H1 (cell line): ENCODE measurements at regions not wholly inside any gene's neighbourhood (a gene's known extent, or its start where the extent isn't known, plus 50 kb on each side); places are given as distances from the start of the nearest gene placed in this dataset.

Source experiments
- CTCF ChIA-PET: fragments of 300-600 bp; sonication (Branson Sonifier 250); formaldehyde crosslinking; loops from one replicate; lab custom pipeline; 2021; ENCODE audit not compliant: partially characterized antibody; lab: Charles Lee
- POLR2A ChIA-PET: fragments of 300-600 bp; sonication (Branson Sonifier 250); formaldehyde crosslinking; loops from one replicate; lab custom pipeline; 2021; ENCODE audit warnings: inconsistent platforms; ENCODE audit not compliant: partially characterized antibody; lab: Charles Lee
- DNase-seq, 2 experiments: peaks; one replicate each; pipeline versions ENCODE4 v3.0.0 to v3.0.0-alpha.2; 2010 to 2022; ENCODE audit warnings: low spot score in 2 of 2, low read depth in 1 of 2, mixed read lengths in 1 of 2
- FAIRE-seq: peaks from 2 replicates; lab custom pipeline; 2011; peaks lifted over from hg19 to GRCh38; lab: Jason Lieb, UNC
- H2AFZ ChIP-seq: 2 replicates; pipeline ENCODE4 v1.8.1; 2012; ENCODE audit warnings: low read length, inconsistent platforms
- H2AK5ac ChIP-seq: 2 replicates; pipeline ENCODE4 v1.6.1; 2013; ENCODE audit warnings: low read depth, low read length
- H2BK120ac ChIP-seq: replicated peaks from 2 replicates; pipeline ENCODE3; 2013; ENCODE audit warnings: low read depth, low read length, inconsistent platforms
- H2BK12ac ChIP-seq: 2 replicates; pipeline ENCODE4 v1.6.1; 2013; ENCODE audit warnings: low read depth, low read length
- H2BK15ac ChIP-seq: 2 replicates; pipeline ENCODE4 v1.6.1; 2013; ENCODE audit warnings: low read length
- H2BK20ac ChIP-seq: 2 replicates; pipeline ENCODE4 v1.6.1; 2013; ENCODE audit warnings: low read length
- H2BK5ac ChIP-seq: 2 replicates; pipeline ENCODE4 v1.6.1; 2013; ENCODE audit warnings: low read depth, low read length
- H3K14ac ChIP-seq: 2 replicates; pipeline ENCODE4 v1.6.1; 2013; ENCODE audit warnings: inconsistent platforms; ENCODE audit not compliant: insufficient read length
- H3K18ac ChIP-seq: 2 replicates; pipeline ENCODE4 v1.6.1; 2013; ENCODE audit warnings: low read length; ENCODE audit errors: extremely low read depth
- H3K23ac ChIP-seq: 2 replicates; pipeline ENCODE4 v1.6.1; 2013; ENCODE audit warnings: inconsistent platforms; ENCODE audit not compliant: insufficient read length
- H3K23me2 ChIP-seq: 2 replicates; pipeline ENCODE4 v1.6.1; 2013; ENCODE audit warnings: low read depth, low read length
- H3K27ac ChIP-seq: 2 replicates; pipeline ENCODE4 v1.6.1; 2011; ENCODE audit warnings: low read depth, low read length, inconsistent platforms
- H3K27me3 ChIP-seq, 4 experiments: replicated peaks in 1 of 4; 1 replicate in 1 of 4; 2 replicates in 3 of 4; pipeline versions ENCODE4 v1.6.1 to v1.8.1; 2011 to 2013; ENCODE audit warnings: low read length in 3 of 4, mild to moderate bottlenecking in 3 of 4, inconsistent platforms in 2 of 4, mixed read lengths in 2 of 4, moderate library complexity in 1 of 4; ENCODE audit not compliant: control insufficient read depth in 3 of 4, insufficient read depth in 3 of 4; ENCODE audit errors: extremely low read depth in 1 of 4
- H3K36me3 ChIP-seq, 4 experiments: 2 replicates each; pipeline versions ENCODE4 v1.6.1 to v1.8.1; 2011 to 2013; ENCODE audit warnings: mild to moderate bottlenecking in 4 of 4, low read length in 3 of 4, moderate library complexity in 2 of 4, control low read depth in 1 of 4, inconsistent platforms in 1 of 4; ENCODE audit not compliant: insufficient read depth in 4 of 4, control insufficient read depth in 2 of 4
- H3K4ac ChIP-seq: replicated peaks from 2 replicates; pipeline ENCODE3; 2013; ENCODE audit warnings: low read length, low read depth, mixed read lengths, inconsistent platforms; ENCODE audit not compliant: insufficient read length
- H3K4me1 ChIP-seq, 4 experiments: replicated peaks in 1 of 4; 1 replicate in 1 of 4; 2 replicates in 3 of 4; pipeline versions ENCODE4 v1.6.1 to v1.8.1; 2011 to 2013; ENCODE audit warnings: low read length in 3 of 4, inconsistent platforms in 2 of 4, mixed read lengths in 1 of 4; ENCODE audit not compliant: insufficient read depth in 4 of 4, control insufficient read depth in 3 of 4
- H3K4me2 ChIP-seq, 2 experiments: 2 replicates each; pipeline versions ENCODE4 v1.6.1 to v1.8.1; 2011 to 2013; ENCODE audit warnings: low read depth in 2 of 2, low read length in 2 of 2, control low read depth in 1 of 2, inconsistent platforms in 1 of 2, mild to moderate bottlenecking in 1 of 2; ENCODE audit not compliant: insufficient read depth in 1 of 2
- H3K4me3 ChIP-seq, 4 experiments: fragments of 200-600, 300-600 bp in 1 of 4; sonication (generic), shearing (Covaris generic), sonication (Bioruptor Twin) in 1 of 4; 2 replicates each; pipeline versions ENCODE4 v1.5.1 to v1.8.1; 2011 to 2016; ENCODE audit warnings: low read length in 4 of 4, low read depth in 3 of 4, control low read depth in 2 of 4, inconsistent platforms in 2 of 4, mild to moderate bottlenecking in 2 of 4, mixed read lengths in 1 of 4, moderate library complexity in 1 of 4; ENCODE audit not compliant: insufficient read depth in 2 of 4; ENCODE audit errors: extremely low read depth in 1 of 4
- H3K56ac ChIP-seq: replicated peaks from 2 replicates; pipeline ENCODE3; 2013; ENCODE audit warnings: low read depth, mild to moderate bottlenecking, mixed read lengths, low read length, inconsistent platforms; ENCODE audit not compliant: insufficient read length
- H3K79me1 ChIP-seq: 2 replicates; pipeline ENCODE4 v1.6.1; 2013; ENCODE audit warnings: low read depth, low read length, control low read depth
- H3K79me2 ChIP-seq, 2 experiments: 2 replicates each; pipeline versions ENCODE4 v1.6.1 to v1.8.1; 2012 to 2013; ENCODE audit warnings: low read length in 2 of 2, mild to moderate bottlenecking in 2 of 2, inconsistent platforms in 1 of 2; ENCODE audit not compliant: insufficient read depth in 2 of 2, control insufficient read depth in 1 of 2
- H3K9ac ChIP-seq, 4 experiments: replicated peaks in 1 of 4; 1 replicate in 1 of 4; 2 replicates in 3 of 4; pipeline versions ENCODE4 v1.6.1 to v1.8.1; 2011 to 2013; ENCODE audit warnings: low read depth in 3 of 4, low read length in 3 of 4, control low read depth in 2 of 4, mild to moderate bottlenecking in 2 of 4, moderate library complexity in 2 of 4, inconsistent platforms in 1 of 4; ENCODE audit errors: extremely low read depth in 1 of 4
- H3K9me3 ChIP-seq, 2 experiments: 2 replicates each; pipeline versions ENCODE4 v1.6.1 to v1.8.1; 2012 to 2013; ENCODE audit warnings: mild to moderate bottlenecking in 2 of 2, moderate library complexity in 2 of 2, control low read depth in 1 of 2, inconsistent platforms in 1 of 2, low read depth in 1 of 2, low read length in 1 of 2, mixed read lengths in 1 of 2; ENCODE audit not compliant: insufficient read depth in 2 of 2
- H4K20me1 ChIP-seq, 2 experiments: replicated peaks in 1 of 2; 2 replicates each; pipeline versions ENCODE3 to v1.8.1; 2011 to 2013; ENCODE audit warnings: inconsistent platforms in 2 of 2, low read length in 2 of 2, mild to moderate bottlenecking in 1 of 2; ENCODE audit not compliant: insufficient read depth in 2 of 2, control insufficient read depth in 1 of 2
- H4K5ac ChIP-seq: 2 replicates; pipeline ENCODE4 v1.6.1; 2013; ENCODE audit warnings: low read length, low read depth, mixed read lengths, inconsistent platforms; ENCODE audit not compliant: insufficient read length
- H4K8ac ChIP-seq: 2 replicates; pipeline ENCODE4 v1.8.0; 2013; ENCODE audit warnings: mild to moderate bottlenecking, moderate library complexity, low read length, inconsistent platforms; ENCODE audit not compliant: insufficient read depth; ENCODE audit errors: extremely low read depth
- H4K91ac ChIP-seq: replicated peaks from 2 replicates; pipeline ENCODE3; 2013; ENCODE audit warnings: low read length, mixed read lengths, inconsistent platforms; ENCODE audit not compliant: insufficient read length
- CHD1 ChIP-seq: IDR thresholded peaks from 2 replicates; pipeline ENCODE4 v1.6.1; 2012; ENCODE audit warnings: low read depth, low read length, improper control_type of control experiment
- EGR1 ChIP-seq: IDR thresholded peaks from 2 replicates; pipeline ENCODE4 v1.6.1; 2011; ENCODE audit warnings: low read depth, low read length, borderline replicate concordance
- HDAC6 ChIP-seq: IDR thresholded peaks from one replicate; pipeline ENCODE4 v1.7.1; 2012; ENCODE audit warnings: low read depth, mild to moderate bottlenecking, inconsistent platforms, low read length, moderate library complexity
- NANOG ChIP-seq: IDR thresholded peaks from 2 replicates; pipeline ENCODE4 v1.6.1; 2011; ENCODE audit warnings: low read length, low read depth, mild to moderate bottlenecking, inconsistent platforms; ENCODE audit not compliant: insufficient read depth, poor library complexity, severe bottlenecking
- WGBS, 2 experiments: shearing (Covaris generic) in 1 of 2; methylation state at CpG; one replicate each; pipeline versions ENCODE4 v1.1.6 to v1.1.7; 2013 to 2015; ENCODE audit warnings: low lambda C conversion rate in 2 of 2, mixed read lengths in 2 of 2, inconsistent platforms in 1 of 2, low coverage in 1 of 2, missing lambda C conversion rate in 1 of 2; ENCODE audit not compliant: insufficient replicate concordance in 2 of 2, insufficient coverage in 1 of 2, insufficient read length in 1 of 2; ENCODE audit errors: extremely low coverage in 1 of 2, missing lambda C conversion rate in 1 of 2; 5-methylcytosine and 5-hydroxymethylcytosine counted together

- 85% methylated on average over 6 of the region's 6 CpGs; no CpG with 5 or more reads in 1 of the 2 experiments for WGBS, 2 experiments
- no peaks in the 10 kb centered on the region for H3K36me3 ChIP-seq
- no peak overlapping the region for H3K27ac ChIP-seq
- no peak for DNase-seq
- H3K79me1 ChIP-seq, result no peaks in the 10 kb centered on the region
- H3K14ac ChIP-seq, result no peak overlapping the region
- CTCF ChIA-PET, result no interaction called here
- H3K4me2 ChIP-seq, result no peak overlapping the region
- H3K18ac ChIP-seq, result no peak overlapping the region
- no peaks in the 10 kb centered on the region for H3K9me3 ChIP-seq
- FAIRE-seq, result no peak
- no peak overlapping the region; the same call in 1 of the 2 replicates for H2BK12ac ChIP-seq
- no peak overlapping the region for H3K4me3 ChIP-seq
- H3K23ac ChIP-seq, result no peak overlapping the region
- no peak overlapping the region for H3K9ac ChIP-seq
- H4K20me1 ChIP-seq, result no peaks in the 10 kb centered on the region
- peaks cover 0 to 9% (median 3%) of the 10 kb centered on the region in 4 experiments; a peak in 3 of 7 replicates for H3K4me1 ChIP-seq
- TF ChIP-seq NANOG (no peak), HDAC6 (no peak), EGR1 (no peak), CHD1 (no peak)
- no peak overlapping the region for H4K5ac ChIP-seq
- POLR2A ChIA-PET, result no interaction called here
- no peak overlapping the region for H3K56ac ChIP-seq
- 0 out of 2 replicates have a peak overlapping the region, but pooled peaks have one; percentile 34 for H2BK20ac ChIP-seq
- no peak overlapping the region for H3K4ac ChIP-seq
- H2AK5ac ChIP-seq, result no peak overlapping the region
- no peaks in the 10 kb centered on the region for H3K27me3 ChIP-seq
- H2BK120ac ChIP-seq, result no peak overlapping the region
- no peak overlapping the region for H4K91ac ChIP-seq
- no peaks in the 10 kb centered on the region for H3K79me2 ChIP-seq
- no peaks in the 10 kb centered on the region for H3K23me2 ChIP-seq
- no peak overlapping the region for H2BK5ac ChIP-seq
- no peak overlapping the region for H4K8ac ChIP-seq
- no peak overlapping the region for H2BK15ac ChIP-seq
- peak overlapping the region; percentile 20; the same call in 1 of the 2 replicates for H2AFZ ChIP-seq
Observed at GRCh38 chr12:89920866-89921265, 212.2 kb upstream of the ATP2B1 start.
